H1 (cell line): ENCODE measurements at regions not wholly inside any gene's neighbourhood (a gene's known extent, or its start where the extent isn't known, plus 50 kb on each side); places are given as distances from the start of the nearest gene placed in this dataset.
A peak's percentile ranks its signal among the peaks of the same experiment; 100 is the strongest.

Source experiments
- CTCF ChIA-PET: fragments of 300-600 bp; sonication (Branson Sonifier 250); formaldehyde crosslinking; loops from one replicate; lab custom pipeline; 2021; ENCODE audit not compliant: partially characterized antibody; lab: Charles Lee
- POLR2A ChIA-PET: fragments of 300-600 bp; sonication (Branson Sonifier 250); formaldehyde crosslinking; loops from one replicate; lab custom pipeline; 2021; ENCODE audit warnings: inconsistent platforms; ENCODE audit not compliant: partially characterized antibody; lab: Charles Lee
- DNase-seq, 2 experiments: peaks; one replicate each; pipeline versions ENCODE4 v3.0.0 to v3.0.0-alpha.2; 2010 to 2022; ENCODE audit warnings: low spot score in 2 of 2, low read depth in 1 of 2, mixed read lengths in 1 of 2
- FAIRE-seq: peaks from 2 replicates; lab custom pipeline; 2011; peaks lifted over from hg19 to GRCh38; lab: Jason Lieb, UNC
- H2AFZ ChIP-seq: 2 replicates; pipeline ENCODE4 v1.8.1; 2012; ENCODE audit warnings: low read length, inconsistent platforms
- H2AK5ac ChIP-seq: 2 replicates; pipeline ENCODE4 v1.6.1; 2013; ENCODE audit warnings: low read depth, low read length
- H2BK120ac ChIP-seq: replicated peaks from 2 replicates; pipeline ENCODE3; 2013; ENCODE audit warnings: low read depth, low read length, inconsistent platforms
- H2BK12ac ChIP-seq: 2 replicates; pipeline ENCODE4 v1.6.1; 2013; ENCODE audit warnings: low read depth, low read length
- H2BK15ac ChIP-seq: 2 replicates; pipeline ENCODE4 v1.6.1; 2013; ENCODE audit warnings: low read length
- H2BK20ac ChIP-seq: 2 replicates; pipeline ENCODE4 v1.6.1; 2013; ENCODE audit warnings: low read length
- H2BK5ac ChIP-seq: 2 replicates; pipeline ENCODE4 v1.6.1; 2013; ENCODE audit warnings: low read depth, low read length
- H3K14ac ChIP-seq: 2 replicates; pipeline ENCODE4 v1.6.1; 2013; ENCODE audit warnings: inconsistent platforms; ENCODE audit not compliant: insufficient read length
- H3K18ac ChIP-seq: 2 replicates; pipeline ENCODE4 v1.6.1; 2013; ENCODE audit warnings: low read length; ENCODE audit errors: extremely low read depth
- H3K23ac ChIP-seq: 2 replicates; pipeline ENCODE4 v1.6.1; 2013; ENCODE audit warnings: inconsistent platforms; ENCODE audit not compliant: insufficient read length
- H3K23me2 ChIP-seq: 2 replicates; pipeline ENCODE4 v1.6.1; 2013; ENCODE audit warnings: low read depth, low read length
- H3K27ac ChIP-seq: 2 replicates; pipeline ENCODE4 v1.6.1; 2011; ENCODE audit warnings: low read depth, low read length, inconsistent platforms
- H3K27me3 ChIP-seq, 4 experiments: replicated peaks in 1 of 4; 1 replicate in 1 of 4; 2 replicates in 3 of 4; pipeline versions ENCODE4 v1.6.1 to v1.8.1; 2011 to 2013; ENCODE audit warnings: low read length in 3 of 4, mild to moderate bottlenecking in 3 of 4, inconsistent platforms in 2 of 4, mixed read lengths in 2 of 4, moderate library complexity in 1 of 4; ENCODE audit not compliant: control insufficient read depth in 3 of 4, insufficient read depth in 3 of 4; ENCODE audit errors: extremely low read depth in 1 of 4
- H3K36me3 ChIP-seq, 4 experiments: 2 replicates each; pipeline versions ENCODE4 v1.6.1 to v1.8.1; 2011 to 2013; ENCODE audit warnings: mild to moderate bottlenecking in 4 of 4, low read length in 3 of 4, moderate library complexity in 2 of 4, control low read depth in 1 of 4, inconsistent platforms in 1 of 4; ENCODE audit not compliant: insufficient read depth in 4 of 4, control insufficient read depth in 2 of 4
- H3K4ac ChIP-seq: replicated peaks from 2 replicates; pipeline ENCODE3; 2013; ENCODE audit warnings: low read length, low read depth, mixed read lengths, inconsistent platforms; ENCODE audit not compliant: insufficient read length
- H3K4me1 ChIP-seq, 4 experiments: replicated peaks in 1 of 4; 1 replicate in 1 of 4; 2 replicates in 3 of 4; pipeline versions ENCODE4 v1.6.1 to v1.8.1; 2011 to 2013; ENCODE audit warnings: low read length in 3 of 4, inconsistent platforms in 2 of 4, mixed read lengths in 1 of 4; ENCODE audit not compliant: insufficient read depth in 4 of 4, control insufficient read depth in 3 of 4
- H3K4me2 ChIP-seq, 2 experiments: 2 replicates each; pipeline versions ENCODE4 v1.6.1 to v1.8.1; 2011 to 2013; ENCODE audit warnings: low read depth in 2 of 2, low read length in 2 of 2, control low read depth in 1 of 2, inconsistent platforms in 1 of 2, mild to moderate bottlenecking in 1 of 2; ENCODE audit not compliant: insufficient read depth in 1 of 2
- H3K4me3 ChIP-seq, 4 experiments: fragments of 200-600, 300-600 bp in 1 of 4; sonication (generic), shearing (Covaris generic), sonication (Bioruptor Twin) in 1 of 4; 2 replicates each; pipeline versions ENCODE4 v1.5.1 to v1.8.1; 2011 to 2016; ENCODE audit warnings: low read length in 4 of 4, low read depth in 3 of 4, control low read depth in 2 of 4, inconsistent platforms in 2 of 4, mild to moderate bottlenecking in 2 of 4, mixed read lengths in 1 of 4, moderate library complexity in 1 of 4; ENCODE audit not compliant: insufficient read depth in 2 of 4; ENCODE audit errors: extremely low read depth in 1 of 4
- H3K56ac ChIP-seq: replicated peaks from 2 replicates; pipeline ENCODE3; 2013; ENCODE audit warnings: low read depth, mild to moderate bottlenecking, mixed read lengths, low read length, inconsistent platforms; ENCODE audit not compliant: insufficient read length
- H3K79me1 ChIP-seq: 2 replicates; pipeline ENCODE4 v1.6.1; 2013; ENCODE audit warnings: low read depth, low read length, control low read depth
- H3K79me2 ChIP-seq, 2 experiments: 2 replicates each; pipeline versions ENCODE4 v1.6.1 to v1.8.1; 2012 to 2013; ENCODE audit warnings: low read length in 2 of 2, mild to moderate bottlenecking in 2 of 2, inconsistent platforms in 1 of 2; ENCODE audit not compliant: insufficient read depth in 2 of 2, control insufficient read depth in 1 of 2
- H3K9ac ChIP-seq, 4 experiments: replicated peaks in 1 of 4; 1 replicate in 1 of 4; 2 replicates in 3 of 4; pipeline versions ENCODE4 v1.6.1 to v1.8.1; 2011 to 2013; ENCODE audit warnings: low read depth in 3 of 4, low read length in 3 of 4, control low read depth in 2 of 4, mild to moderate bottlenecking in 2 of 4, moderate library complexity in 2 of 4, inconsistent platforms in 1 of 4; ENCODE audit errors: extremely low read depth in 1 of 4
- H3K9me3 ChIP-seq, 2 experiments: 2 replicates each; pipeline versions ENCODE4 v1.6.1 to v1.8.1; 2012 to 2013; ENCODE audit warnings: mild to moderate bottlenecking in 2 of 2, moderate library complexity in 2 of 2, control low read depth in 1 of 2, inconsistent platforms in 1 of 2, low read depth in 1 of 2, low read length in 1 of 2, mixed read lengths in 1 of 2; ENCODE audit not compliant: insufficient read depth in 2 of 2
- H4K20me1 ChIP-seq, 2 experiments: replicated peaks in 1 of 2; 2 replicates each; pipeline versions ENCODE3 to v1.8.1; 2011 to 2013; ENCODE audit warnings: inconsistent platforms in 2 of 2, low read length in 2 of 2, mild to moderate bottlenecking in 1 of 2; ENCODE audit not compliant: insufficient read depth in 2 of 2, control insufficient read depth in 1 of 2
- H4K5ac ChIP-seq: 2 replicates; pipeline ENCODE4 v1.6.1; 2013; ENCODE audit warnings: low read length, low read depth, mixed read lengths, inconsistent platforms; ENCODE audit not compliant: insufficient read length
- H4K8ac ChIP-seq: 2 replicates; pipeline ENCODE4 v1.8.0; 2013; ENCODE audit warnings: mild to moderate bottlenecking, moderate library complexity, low read length, inconsistent platforms; ENCODE audit not compliant: insufficient read depth; ENCODE audit errors: extremely low read depth
- H4K91ac ChIP-seq: replicated peaks from 2 replicates; pipeline ENCODE3; 2013; ENCODE audit warnings: low read length, mixed read lengths, inconsistent platforms; ENCODE audit not compliant: insufficient read length
- BACH1 ChIP-seq: IDR thresholded peaks from 2 replicates; pipeline ENCODE4 v1.6.1; 2012; ENCODE audit warnings: low read length, improper control_type of control experiment
- BRCA1 ChIP-seq: IDR thresholded peaks from 2 replicates; pipeline ENCODE4 v1.6.1; 2012; ENCODE audit warnings: low read depth, low read length, improper control_type of control experiment
- E2F6 ChIP-seq: IDR thresholded peaks from 2 replicates; pipeline ENCODE4 v1.6.1; 2012; ENCODE audit warnings: inconsistent platforms
- TEAD4 ChIP-seq: IDR thresholded peaks from 2 replicates; pipeline ENCODE4 v1.6.1; 2012; ENCODE audit warnings: low read depth, low read length, inconsistent platforms, mixed read lengths
- WGBS, 2 experiments: shearing (Covaris generic) in 1 of 2; methylation state at CpG; one replicate each; pipeline versions ENCODE4 v1.1.6 to v1.1.7; 2013 to 2015; ENCODE audit warnings: low lambda C conversion rate in 2 of 2, mixed read lengths in 2 of 2, inconsistent platforms in 1 of 2, low coverage in 1 of 2, missing lambda C conversion rate in 1 of 2; ENCODE audit not compliant: insufficient replicate concordance in 2 of 2, insufficient coverage in 1 of 2, insufficient read length in 1 of 2; ENCODE audit errors: extremely low coverage in 1 of 2, missing lambda C conversion rate in 1 of 2; 5-methylcytosine and 5-hydroxymethylcytosine counted together

DNA sequence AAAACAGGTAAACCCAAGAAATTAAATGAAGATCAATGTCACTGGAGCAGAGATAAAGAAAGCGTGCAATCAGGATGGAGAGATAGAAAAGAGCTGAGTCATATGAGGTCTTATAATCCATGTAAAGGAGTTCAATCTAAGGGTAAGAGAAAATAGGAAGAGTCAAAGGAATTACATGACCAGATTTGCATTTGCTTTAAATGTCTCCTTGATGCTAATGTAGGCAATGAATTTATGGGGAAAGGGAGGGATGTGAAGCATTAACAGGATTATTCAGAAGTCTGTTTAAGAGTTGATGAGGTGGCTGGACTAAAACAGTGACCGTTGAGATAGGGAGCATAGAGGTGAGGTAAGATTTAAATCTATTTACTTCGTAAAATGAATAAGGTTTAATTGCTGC is 623.1 kb downstream of the MBD2 start:
- Histone ChIP-seq H3K27me3 (no peaks in the 10 kb centered on the region), H3K27ac (no peak overlapping the region), H2AFZ (no peak overlapping the region), H3K18ac (no peak overlapping the region), H3K79me2 (no peaks in the 10 kb centered on the region), H2BK20ac (no peak overlapping the region), H2AK5ac (no peak overlapping the region), H4K91ac (no peak overlapping the region)
- ChIA-PET POLR2A (no interaction called here), CTCF (no interaction called here)
- TF ChIP-seq TEAD4 (no peak), BACH1 (peak; percentile 24; the same call in 1 of the 2 replicates), E2F6 (no peak), BRCA1 (no peak)
- TF ChIP-seq, all 59 proteins: peak for 1
- Histone ChIP-seq H3K56ac (no peak overlapping the region), H3K4me3 (no peak overlapping the region), H4K8ac (no peak overlapping the region), H3K9me3 (no peaks in the 10 kb centered on the region), H3K79me1 (no peaks in the 10 kb centered on the region), H3K4me2 (no peak overlapping the region), H3K23ac (no peak overlapping the region), H4K5ac (no peak overlapping the region), H3K14ac (no peak overlapping the region), H3K36me3 (no peaks in the 10 kb centered on the region), H2BK120ac (no peak overlapping the region), H3K4me1 (no peaks in the 10 kb centered on the region), H3K23me2 (no peaks in the 10 kb centered on the region), H2BK12ac (no peak overlapping the region), H2BK5ac (no peak overlapping the region), H3K4ac (no peak overlapping the region), H4K20me1 (no peaks in the 10 kb centered on the region), H2BK15ac (no peak overlapping the region), H3K9ac (no peak overlapping the region)
- DNase-seq: no peak
- FAIRE-seq: no peak
- 93% methylated on average over 3 of the region's 3 CpGs; no CpG with 5 or more reads in 1 of the 2 experiments for WGBS, 2 experiments
